Ishikawa (cell line): ENCODE measurements at regions not wholly inside any gene's neighbourhood (a gene's known extent, or its start where the extent isn't known, plus 50 kb on each side); places are given as distances from the start of the nearest gene placed in this dataset.
A peak's percentile ranks its signal among the peaks of the same experiment; 100 is the strongest.

Experiments used
- CEBPB ChIP-seq: IDR thresholded peaks from 2 replicates; pipeline ENCODE4 v1.6.1; 2012
- CREB1 ChIP-seq: IDR thresholded peaks from 2 replicates; pipeline ENCODE4 v1.6.1; 2012; ENCODE audit warnings: low read depth
- EGR1 ChIP-seq: IDR thresholded peaks from 2 replicates; pipeline ENCODE4 v1.6.1; 2012
- EP300 ChIP-seq: IDR thresholded peaks from 2 replicates; pipeline ENCODE4 v1.6.1; 2012; ENCODE audit warnings: borderline replicate concordance
- FOXM1 ChIP-seq: IDR thresholded peaks from 2 replicates; pipeline ENCODE4 v1.6.1; 2012; ENCODE audit warnings: low read depth, borderline replicate concordance
- MAX ChIP-seq: IDR thresholded peaks from 2 replicates; pipeline ENCODE4 v1.6.1; 2012
- NFIC ChIP-seq: IDR thresholded peaks from 2 replicates; pipeline ENCODE4 v1.6.1; 2012
- RAD21 ChIP-seq: IDR thresholded peaks from 2 replicates; pipeline ENCODE4 v1.6.1; 2012; ENCODE audit warnings: low read depth
- REST ChIP-seq: IDR thresholded peaks from 2 replicates; pipeline ENCODE4 v1.6.1; 2012; ENCODE audit warnings: low read depth, mild to moderate bottlenecking
- TAF1 ChIP-seq: IDR thresholded peaks from 2 replicates; pipeline ENCODE4 v1.6.1; 2012; ENCODE audit warnings: low read depth, mild to moderate bottlenecking
- TCF12 ChIP-seq: IDR thresholded peaks from 2 replicates; pipeline ENCODE4 v1.6.1; 2012; ENCODE audit warnings: low read depth
- TEAD4 ChIP-seq: IDR thresholded peaks from 2 replicates; pipeline ENCODE4 v1.6.1; 2012
- USF1 ChIP-seq: IDR thresholded peaks from 2 replicates; pipeline ENCODE4 v1.6.1; 2012
- YY1 ChIP-seq: IDR thresholded peaks from 2 replicates; pipeline ENCODE4 v1.6.1; 2012; ENCODE audit warnings: low read depth
- ZBTB7A ChIP-seq: IDR thresholded peaks from 2 replicates; pipeline ENCODE4 v1.6.1; 2012; ENCODE audit warnings: low read depth

- TF ChIP-seq TEAD4: no peak
- TF ChIP-seq CREB1: no peak
- no peak for TF ChIP-seq ZBTB7A
- no peak for TF ChIP-seq TCF12
- TF ChIP-seq REST: no peak
- TF ChIP-seq RAD21: no peak
- no peak for TF ChIP-seq EGR1
- TF ChIP-seq FOXM1: no peak
- TF ChIP-seq USF1: no peak
- no peak for TF ChIP-seq YY1
- TF ChIP-seq CEBPB: no peak
- TF ChIP-seq NFIC: no peak
- TF ChIP-seq TAF1: no peak
- no peak for TF ChIP-seq EP300
- TF ChIP-seq MAX: no peak
Measured at GRCh38 chr11:23789200-23789853, 707.5 kb upstream of the LUZP2 start.

- no peak for TF ChIP-seq FOXM1
- no peak for TF ChIP-seq REST
Measured at GRCh38 chr11:23789938-23790371, 706.9 kb upstream of the LUZP2 start.

- TF ChIP-seq REST: no peak
- no peak for TF ChIP-seq TAF1
- no peak for TF ChIP-seq CREB1
- TF ChIP-seq FOXM1: no peak
- TF ChIP-seq MAX: no peak
- no peak for TF ChIP-seq CEBPB
- TF ChIP-seq YY1: no peak
- no peak for TF ChIP-seq EP300
- no peak for TF ChIP-seq ZBTB7A
- TF ChIP-seq EGR1: no peak
- no peak for TF ChIP-seq RAD21
Measured at GRCh38 chr11:23797624-23798419, 699.0 kb upstream of the LUZP2 start.

- TF ChIP-seq RAD21: peak; percentile 14; the same call in 1 of the 2 replicates
Measured at GRCh38 chr11:23834306-23834705, 662.5 kb upstream of the LUZP2 start.

- TF ChIP-seq EGR1 (no peak), REST (no peak), YY1 (no peak), CEBPB (no peak), EP300 (no peak), USF1 (no peak), CREB1 (no peak), RAD21 (no peak), ZBTB7A (no peak), TCF12 (no peak), FOXM1 (no peak)
Measured at GRCh38 chr11:23836981-23837380, 659.9 kb upstream of the LUZP2 start.
